LNCaP clone FGC (cell line): ENCODE measurements at regions not wholly inside any gene's neighbourhood (a gene's known extent, or its start where the extent isn't known, plus 50 kb on each side); places are given as distances from the start of the nearest gene placed in this dataset.

Experiments
- DNase-seq: peaks from one replicate; pipeline ENCODE4 v3.0.0-alpha.2; 2011; ENCODE audit warnings: low read depth
- H3K4me3 ChIP-seq: 2 replicates; pipeline ENCODE4 v1.5.1; 2011; ENCODE audit warnings: mild to moderate bottlenecking, low read depth, low read length, control low read depth
- CTCF ChIP-seq: IDR thresholded peaks from 2 replicates; pipeline ENCODE4 v1.5.1; 2012; ENCODE audit warnings: mild to moderate bottlenecking; ENCODE audit not compliant: control insufficient read depth, insufficient read depth; ENCODE audit errors: extremely low read depth

- H3K4me3 ChIP-seq, result no peak overlapping the region
- no peak for DNase-seq
- no peak for TF ChIP-seq CTCF
Observed at GRCh38 chr4:11783588-11783987, 354.9 kb upstream of the HS3ST1 start.

- H3K4me3 ChIP-seq, result no peak overlapping the region
- DNase-seq, result no peak
- TF ChIP-seq CTCF, result no peak
Observed at GRCh38 chr4:11782859-11783258, 354.2 kb upstream of the HS3ST1 start.

GRCh38 chr4:11777447-11777846 lies 348.8 kb upstream of the HS3ST1 start:
- TF ChIP-seq CTCF, result no peak
- no peak for DNase-seq
- no peak overlapping the region for H3K4me3 ChIP-seq

GRCh38 chr4:11774346-11774745 lies 345.7 kb upstream of the HS3ST1 start:
- no peak for DNase-seq
- TF ChIP-seq CTCF, result no peak
- no peak overlapping the region for H3K4me3 ChIP-seq

- DNase-seq, result no peak
- H3K4me3 ChIP-seq, result no peak overlapping the region
- TF ChIP-seq CTCF, result no peak
Observed at GRCh38 chr4:11773798-11774197, 345.1 kb upstream of the HS3ST1 start.

- TF ChIP-seq CTCF, result no peak
- no peak for DNase-seq
Observed at GRCh38 chr4:11769434-11769833, 340.7 kb upstream of the HS3ST1 start.

GRCh38 chr4:11768251-11768972 lies 339.7 kb upstream of the HS3ST1 start:
- no peak for TF ChIP-seq CTCF
- no peak overlapping the region for H3K4me3 ChIP-seq
- DNase-seq, result no peak

More at GRCh38 chr4:11769434-11769833, 340.7 kb upstream of the HS3ST1 start:
- H3K4me3 ChIP-seq, result no peak overlapping the region
